BLaER1 (cell line): ENCODE measurements at regions not wholly inside any gene's neighbourhood (a gene's known extent, or its start where the extent isn't known, plus 50 kb on each side); places are given as distances from the start of the nearest gene placed in this dataset.
"Not testable (repeated sequence)": the region's sequence is repeated elsewhere in the genome, so short reads cannot be mapped to it uniquely, and the experiment has no call there.

ENCODE experiments used
- H3K27ac ChIP-seq: shearing (Covaris generic); formaldehyde crosslinking; 2 replicates; pipeline ENCODE4 v1.8.1; 2022
- H3K27me3 ChIP-seq: shearing (Covaris generic); formaldehyde crosslinking; 2 replicates; pipeline ENCODE4 v1.8.1; 2022
- H3K36me3 ChIP-seq: shearing (Covaris generic); formaldehyde crosslinking; 2 replicates; pipeline ENCODE4 v1.8.1; 2022
- H3K4me1 ChIP-seq: shearing (Covaris generic); formaldehyde crosslinking; 2 replicates; pipeline ENCODE4 v1.8.1; 2022
- H3K4me2 ChIP-seq: shearing (Covaris generic); formaldehyde crosslinking; 2 replicates; pipeline ENCODE4 v1.8.1; 2022
- H3K4me3 ChIP-seq: shearing (Covaris generic); formaldehyde crosslinking; 2 replicates; pipeline ENCODE4 v1.8.1; 2022
- H3K9ac ChIP-seq: shearing (Covaris generic); formaldehyde crosslinking; 2 replicates; pipeline ENCODE4 v1.8.1; 2022
- H3K9me3 ChIP-seq: shearing (Covaris generic); formaldehyde crosslinking; 2 replicates; pipeline ENCODE4 v1.8.1; 2022
- H4K20me1 ChIP-seq: shearing (Covaris generic); formaldehyde crosslinking; 2 replicates; pipeline ENCODE4 v1.8.1; 2022
- Cebpa-rat ChIP-seq: shearing (Covaris generic); IDR thresholded peaks from 2 replicates; pipeline ENCODE4 v1.8.1; 2022

GRCh38 chr4:77496457-77496856 lies 109.2 kb upstream of the CXCL13 start:
- Histone ChIP-seq H3K36me3 (no peaks in the 10 kb centered on the region), H3K9ac (no peak overlapping the region), H3K4me2 (no peak overlapping the region), H3K9me3 (no peaks in the 10 kb centered on the region), H3K27me3 (no peaks in the 10 kb centered on the region), H3K27ac (no peak overlapping the region), H4K20me1 (no peaks in the 10 kb centered on the region), H3K4me1 (no peaks in the 10 kb centered on the region; the same call in 1 of the 2 replicates), H3K4me3 (no peak overlapping the region)
- TF ChIP-seq Cebpa-rat: no peak

GRCh38 chr4:77500801-77501200 lies 104.8 kb upstream of the CXCL13 start:
- Histone ChIP-seq H3K4me3 (no peak overlapping the region), H3K4me1 (no peaks in the 10 kb centered on the region), H4K20me1 (no peaks in the 10 kb centered on the region), H3K36me3 (no peaks in the 10 kb centered on the region), H3K9ac (no peak overlapping the region), H3K27me3 (no peaks in the 10 kb centered on the region), H3K4me2 (no peak overlapping the region), H3K9me3 (no peaks in the 10 kb centered on the region), H3K27ac (no peak overlapping the region)
- no peak for TF ChIP-seq Cebpa-rat

GRCh38 chr4:77501240-77501639 lies 104.4 kb upstream of the CXCL13 start:
- H3K27ac ChIP-seq: no peak overlapping the region
- TF ChIP-seq Cebpa-rat: no peak
- H3K9me3 ChIP-seq: no peaks in the 10 kb centered on the region
- no peak overlapping the region for H3K9ac ChIP-seq
- H4K20me1 ChIP-seq: no peaks in the 10 kb centered on the region
- H3K27me3 ChIP-seq: no peaks in the 10 kb centered on the region
- no peak overlapping the region for H3K4me3 ChIP-seq
- H3K4me2 ChIP-seq: no peak overlapping the region
- no peaks in the 10 kb centered on the region for H3K36me3 ChIP-seq
- no peaks in the 10 kb centered on the region for H3K4me1 ChIP-seq

- Histone ChIP-seq H3K4me3 (no peak overlapping the region), H3K9ac (no peak overlapping the region), H3K4me1 (no peaks in the 10 kb centered on the region)
Observed at GRCh38 chr4:77501851-77502250, 103.8 kb upstream of the CXCL13 start.

GRCh38 chr4:77504407-77504806 lies 101.2 kb upstream of the CXCL13 start:
- Histone ChIP-seq H3K9me3 (no peaks in the 10 kb centered on the region), H3K27me3 (no peaks in the 10 kb centered on the region), H3K27ac (no peak overlapping the region), H4K20me1 (no peaks in the 10 kb centered on the region), H3K4me3 (no peak overlapping the region), H3K9ac (no peak overlapping the region), H3K36me3 (no peaks in the 10 kb centered on the region), H3K4me1 (no peaks in the 10 kb centered on the region), H3K4me2 (no peak overlapping the region)
- TF ChIP-seq Cebpa-rat: no peak

More at GRCh38 chr4:77501851-77502250, 103.8 kb upstream of the CXCL13 start:
- Histone ChIP-seq H4K20me1 (no peaks in the 10 kb centered on the region), H3K36me3 (no peaks in the 10 kb centered on the region), H3K27me3 (no peaks in the 10 kb centered on the region), H3K4me2 (no peak overlapping the region), H3K27ac (no peak overlapping the region), H3K9me3 (no peaks in the 10 kb centered on the region)
- TF ChIP-seq Cebpa-rat: no peak

- Histone ChIP-seq H3K4me2 (no peak overlapping the region), H3K4me1 (no peaks in the 10 kb centered on the region), H3K27me3 (no peaks in the 10 kb centered on the region), H3K9me3 (no peaks in the 10 kb centered on the region), H3K36me3 (no peaks in the 10 kb centered on the region), H3K9ac (no peak overlapping the region), H3K27ac (no peak overlapping the region), H3K4me3 (no peak overlapping the region), H4K20me1 (no peaks in the 10 kb centered on the region)
- no peak for TF ChIP-seq Cebpa-rat
Observed at GRCh38 chr4:77505275-77505957, 100.2 kb upstream of the CXCL13 start.

DNA sequence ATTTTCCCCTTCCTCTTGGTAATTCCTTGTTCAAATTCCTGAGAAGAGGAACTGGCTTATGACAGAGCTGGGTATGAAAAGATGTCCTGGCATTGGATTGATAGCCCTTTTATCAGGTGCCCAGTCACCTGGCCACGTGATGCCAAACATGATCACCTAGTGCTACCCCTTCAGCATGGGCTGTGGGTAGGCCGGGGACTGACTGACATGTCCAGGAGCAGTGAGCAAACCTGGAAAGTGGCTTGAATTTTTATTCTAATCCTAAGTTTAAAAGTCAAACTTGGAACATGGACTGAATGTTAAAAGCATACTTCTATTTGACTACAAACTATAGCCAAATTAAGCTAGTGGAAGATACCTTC lies 99.7 kb upstream of the CXCL13 start:
- Histone ChIP-seq H3K36me3 (no peaks in the 10 kb centered on the region), H3K4me3 (no peak overlapping the region), H3K4me2 (no peak overlapping the region), H3K9ac (no peak overlapping the region), H3K4me1 (no peaks in the 10 kb centered on the region), H3K27ac (no peak overlapping the region), H4K20me1 (no peaks in the 10 kb centered on the region), H3K9me3 (no peaks in the 10 kb centered on the region), H3K27me3 (no peaks in the 10 kb centered on the region)
- no peak for TF ChIP-seq Cebpa-rat

- Histone ChIP-seq H3K4me2 (no peak overlapping the region), H4K20me1 (no peaks in the 10 kb centered on the region), H3K4me3 (no peak overlapping the region), H3K36me3 (no peaks in the 10 kb centered on the region), H3K27ac (no peak overlapping the region), H3K27me3 (no peaks in the 10 kb centered on the region), H3K9me3 (no peaks in the 10 kb centered on the region), H3K4me1 (no peaks in the 10 kb centered on the region), H3K9ac (no peak overlapping the region)
- no peak for TF ChIP-seq Cebpa-rat
Observed at GRCh38 chr4:77510367-77510766, 95.3 kb upstream of the CXCL13 start.

- H3K27me3 ChIP-seq: no peaks in the 10 kb centered on the region
- no peak overlapping the region for H3K4me3 ChIP-seq
- H3K9ac ChIP-seq: no peak overlapping the region
- H3K4me2 ChIP-seq: no peak overlapping the region
- H3K9me3 ChIP-seq: peaks cover 8% of the 10 kb centered on the region; the same call in 1 of the 2 replicates
- H3K36me3 ChIP-seq: no peaks in the 10 kb centered on the region
- no peaks in the 10 kb centered on the region for H3K4me1 ChIP-seq
- H4K20me1 ChIP-seq: no peaks in the 10 kb centered on the region
- TF ChIP-seq Cebpa-rat: no peak
- H3K27ac ChIP-seq: no peak overlapping the region
Observed at GRCh38 chr4:77525538-77525937, 80.1 kb upstream of the CXCL13 start.

DNA sequence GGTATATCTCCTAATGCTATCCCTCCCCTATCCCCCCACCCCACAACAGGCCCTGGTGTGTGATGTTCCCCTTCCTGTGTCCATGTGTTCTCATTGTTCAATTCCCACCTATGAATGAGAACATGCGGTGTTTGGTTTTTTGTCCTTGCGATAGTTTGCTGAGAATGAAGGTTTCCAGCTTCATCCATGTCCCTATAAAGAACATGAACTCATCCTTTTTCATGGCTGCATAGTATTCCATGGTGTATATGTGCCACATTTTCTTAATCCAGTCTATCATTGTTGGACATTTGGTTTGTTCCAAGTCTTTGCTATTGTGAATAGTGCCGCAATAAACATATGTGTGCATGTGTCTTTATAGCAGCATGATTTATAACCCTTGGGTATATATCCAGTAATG lies 77.7 kb upstream of the CXCL13 start:
- H3K27ac ChIP-seq, H3K9ac ChIP-seq, H3K4me1 ChIP-seq, H3K36me3 ChIP-seq, H3K4me3 ChIP-seq, H3K27me3 ChIP-seq, H3K4me2 ChIP-seq, H3K9me3 ChIP-seq, H4K20me1 ChIP-seq: not testable (repeated sequence)

DNA sequence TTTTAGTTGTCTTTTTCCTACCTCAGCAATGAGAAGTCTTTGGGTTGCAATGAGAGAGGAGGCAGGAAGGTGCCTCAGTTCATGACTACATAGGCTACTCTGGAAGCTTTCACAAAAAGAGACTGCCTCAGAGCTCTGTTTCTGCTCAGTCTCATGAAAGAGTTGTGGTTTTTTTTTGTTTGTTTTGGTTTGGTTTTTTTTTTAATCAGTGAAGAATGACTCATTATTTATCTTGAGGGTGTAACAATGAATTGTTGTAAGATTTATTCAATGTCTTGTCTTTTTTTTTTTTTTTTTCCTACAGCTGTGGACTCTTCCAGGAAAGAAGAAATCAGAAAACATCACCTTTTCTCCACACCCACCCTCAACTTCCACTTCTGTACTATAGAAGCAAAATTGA lies 67.5 kb upstream of the CXCL13 start:
- Histone ChIP-seq H3K27me3 (no peaks in the 10 kb centered on the region), H3K9me3 (no peaks in the 10 kb centered on the region), H3K36me3 (no peaks in the 10 kb centered on the region), H3K4me2 (no peak overlapping the region), H3K27ac (no peak overlapping the region), H4K20me1 (no peaks in the 10 kb centered on the region), H3K4me1 (no peaks in the 10 kb centered on the region), H3K4me3 (no peak overlapping the region), H3K9ac (no peak overlapping the region)
- TF ChIP-seq Cebpa-rat: no peak
